ENCODE measurements at regions not wholly inside any gene's neighbourhood (a gene's known extent, or its start where the extent isn't known, plus 50 kb on each side); places are given as distances from the start of the nearest gene placed in this dataset.

- TF ChIP-seq, protein P1, sequence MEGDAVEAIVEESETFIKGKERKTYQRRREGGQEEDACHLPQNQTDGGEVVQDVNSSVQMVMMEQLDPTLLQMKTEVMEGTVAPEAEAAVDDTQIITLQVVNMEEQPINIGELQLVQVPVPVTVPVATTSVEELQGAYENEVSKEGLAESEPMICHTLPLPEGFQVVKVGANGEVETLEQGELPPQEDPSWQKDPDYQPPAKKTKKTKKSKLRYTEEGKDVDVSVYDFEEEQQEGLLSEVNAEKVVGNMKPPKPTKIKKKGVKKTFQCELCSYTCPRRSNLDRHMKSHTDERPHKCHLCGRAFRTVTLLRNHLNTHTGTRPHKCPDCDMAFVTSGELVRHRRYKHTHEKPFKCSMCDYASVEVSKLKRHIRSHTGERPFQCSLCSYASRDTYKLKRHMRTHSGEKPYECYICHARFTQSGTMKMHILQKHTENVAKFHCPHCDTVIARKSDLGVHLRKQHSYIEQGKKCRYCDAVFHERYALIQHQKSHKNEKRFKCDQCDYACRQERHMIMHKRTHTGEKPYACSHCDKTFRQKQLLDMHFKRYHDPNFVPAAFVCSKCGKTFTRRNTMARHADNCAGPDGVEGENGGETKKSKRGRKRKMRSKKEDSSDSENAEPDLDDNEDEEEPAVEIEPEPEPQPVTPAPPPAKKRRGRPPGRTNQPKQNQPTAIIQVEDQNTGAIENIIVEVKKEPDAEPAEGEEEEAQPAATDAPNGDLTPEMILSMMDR (IDR thresholded peaks at IDR 0.05 in 2 of 3, conservative IDR thresholded peaks at IDR 0.05 in 1 of 3; ENCODE audit: borderline replicate concordance in 1 of 3, insufficient read depth in 1 of 3, low read depth in 2 of 3, low read length in 2 of 3), result no peak
- TF ChIP-seq POLR2A (IDR thresholded peaks at IDR 0.05; ENCODE audit: borderline replicate concordance, extremely low read depth, insufficient read depth, insufficient read length) (no peak), EZH2phosphoT487 (IDR thresholded peaks at IDR 0.05; ENCODE audit: borderline replicate concordance) (no peak), EZH2 (IDR thresholded peaks at IDR 0.05) (no peak), ATF3 (IDR thresholded peaks at IDR 0.05) (no peak), SP1 (IDR thresholded peaks at IDR 0.05; ENCODE audit: low read depth) (no peak), JUND (IDR thresholded peaks at IDR 0.05) (no peak), SIN3A (IDR thresholded peaks at IDR 0.05; ENCODE audit: low read depth) (no peak), RAD21 (IDR thresholded peaks at IDR 0.05; ENCODE audit: low read depth) (no peak), POLR2AphosphoS5 (IDR thresholded peaks at IDR 0.05; ENCODE audit: low read depth, low read length) (no peak)
Measured at GRCh38 chr22:48627966-48628365, 1199.7 kb downstream of the BRD1 start.
